ENCODE measurements at regions not wholly inside any gene's neighbourhood (a gene's known extent, or its start where the extent isn't known, plus 50 kb on each side); places are given as distances from the start of the nearest gene placed in this dataset.
"Not testable (repeated sequence)": the region's sequence is repeated elsewhere in the genome, so short reads cannot be mapped to it uniquely, and the experiment has no call there.

DNA sequence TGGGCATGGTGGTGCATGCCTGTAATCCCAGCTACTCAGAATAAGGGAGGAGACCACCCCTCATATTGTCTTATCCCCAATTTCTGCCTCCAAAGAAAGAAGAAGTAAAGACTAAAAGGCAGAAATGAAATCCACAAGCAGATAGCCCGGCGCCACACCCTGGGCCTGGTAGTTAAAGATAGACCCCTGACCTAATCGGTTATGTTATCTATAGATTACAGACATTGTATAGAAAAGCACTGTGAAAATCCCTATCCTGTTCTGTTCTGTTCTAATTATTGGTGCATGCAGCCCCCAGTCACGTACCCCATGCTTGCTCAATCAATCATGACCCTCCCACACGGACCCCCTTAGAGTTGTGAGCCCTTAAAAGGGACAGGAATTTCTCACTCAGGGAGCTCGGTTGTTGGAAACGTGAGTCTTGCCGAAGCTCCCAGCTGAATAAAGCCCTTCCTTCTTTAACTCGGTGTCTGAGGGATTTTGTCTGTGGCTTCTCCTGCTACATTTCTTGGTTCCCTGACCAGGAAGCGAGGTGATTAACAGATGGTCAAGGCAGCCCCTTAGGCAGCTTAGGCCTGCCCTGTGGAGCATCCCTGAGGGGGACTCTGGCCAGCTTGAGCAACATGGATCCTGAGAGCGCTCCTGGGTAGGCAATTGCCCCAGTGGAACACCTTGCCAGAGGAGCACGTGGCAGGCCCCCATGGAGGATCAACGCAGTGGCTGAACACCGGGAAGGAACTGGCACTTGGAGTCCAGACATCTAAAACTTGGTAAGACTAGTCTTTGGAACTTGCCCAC lies 188.7 kb upstream of the NDUFV2 start (continued):
- peak; percentile 41; the same call in 1 of the 2 replicates for TF ChIP-seq ZEB2 (IDR thresholded peaks at IDR 0.05)
- TF ChIP-seq EP300 (IDR thresholded peaks at IDR 0.05; ENCODE audit: low read length) = peak; percentile 91
- TF ChIP-seq, protein P1, sequence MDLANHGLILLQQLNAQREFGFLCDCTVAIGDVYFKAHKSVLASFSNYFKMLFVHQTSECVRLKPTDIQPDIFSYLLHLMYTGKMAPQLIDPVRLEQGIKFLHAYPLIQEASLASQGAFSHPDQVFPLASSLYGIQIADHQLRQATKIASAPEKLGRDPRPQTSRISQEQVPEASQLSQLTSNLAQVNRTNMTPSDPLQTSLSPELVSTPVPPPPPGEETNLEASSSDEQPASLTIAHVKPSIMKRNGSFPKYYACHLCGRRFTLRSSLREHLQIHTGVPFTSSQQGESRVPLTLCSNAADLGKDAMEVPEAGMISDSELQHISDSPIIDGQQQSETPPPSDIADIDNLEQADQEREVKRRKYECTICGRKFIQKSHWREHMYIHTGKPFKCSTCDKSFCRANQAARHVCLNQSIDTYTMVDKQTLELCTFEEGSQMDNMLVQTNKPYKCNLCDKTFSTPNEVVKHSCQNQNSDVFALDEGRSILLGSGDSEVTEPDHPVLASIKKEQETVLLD (IDR thresholded peaks at IDR 0.05) = 0 out of 2 replicates have a peak, but pooled peaks have one; percentile 29
- peak; percentile 79 for TF ChIP-seq PML (IDR thresholded peaks at IDR 0.05; ENCODE audit: low read length)
- TF ChIP-seq HEY1 (CRISPR knock-in tag; IDR thresholded peaks at IDR 0.05; ENCODE audit: borderline replicate concordance) = 0 out of 2 replicates have a peak, but pooled peaks have one; percentile 10
- TF ChIP-seq PHF8 (IDR thresholded peaks at IDR 0.05; ENCODE audit: borderline replicate concordance, low read length) = peak; percentile 11; the same call in 1 of the 2 replicates
- peak; percentile 87 for TF ChIP-seq TEAD4 (IDR thresholded peaks at IDR 0.05; ENCODE audit: low read length)
- TF ChIP-seq TEAD4 (CRISPR knock-in tag; IDR thresholded peaks at IDR 0.05; ENCODE audit: borderline replicate concordance) = not testable (repeated sequence)
- peak in 1 of 2 experiments; percentile 49; a peak in 2 of 4 replicates for TF ChIP-seq MAZ (CRISPR knock-in tag; conservative IDR thresholded peaks at IDR 0.05 in 1 of 2, IDR thresholded peaks at IDR 0.05 in 1 of 2)
- TF ChIP-seq BCOR (IDR thresholded peaks at IDR 0.05) = peak; percentile 50
- 0 out of 2 replicates have a peak, but pooled peaks have one; percentile 7 for TF ChIP-seq GABPA (tag; conservative IDR thresholded peaks at IDR 0.05; ENCODE audit: low read depth)
- TF ChIP-seq, protein P2, sequence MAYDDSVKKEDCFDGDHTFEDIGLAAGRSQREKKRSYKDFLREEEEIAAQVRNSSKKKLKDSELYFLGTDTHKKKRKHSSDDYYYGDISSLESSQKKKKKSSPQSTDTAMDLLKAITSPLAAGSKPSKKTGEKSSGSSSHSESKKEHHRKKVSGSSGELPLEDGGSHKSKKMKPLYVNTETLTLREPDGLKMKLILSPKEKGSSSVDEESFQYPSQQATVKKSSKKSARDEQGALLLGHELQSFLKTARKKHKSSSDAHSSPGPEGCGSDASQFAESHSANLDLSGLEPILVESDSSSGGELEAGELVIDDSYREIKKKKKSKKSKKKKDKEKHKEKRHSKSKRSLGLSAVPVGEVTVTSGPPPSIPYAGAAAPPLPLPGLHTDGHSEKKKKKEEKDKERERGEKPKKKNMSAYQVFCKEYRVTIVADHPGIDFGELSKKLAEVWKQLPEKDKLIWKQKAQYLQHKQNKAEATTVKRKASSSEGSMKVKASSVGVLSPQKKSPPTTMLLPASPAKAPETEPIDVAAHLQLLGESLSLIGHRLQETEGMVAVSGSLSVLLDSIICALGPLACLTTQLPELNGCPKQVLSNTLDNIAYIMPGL (CRISPR knock-in tag; IDR thresholded peaks at IDR 0.05) = 0 out of 2 replicates have a peak, but pooled peaks have one; percentile 29
- peak; percentile 96 for TF ChIP-seq SMARCE1 (IDR thresholded peaks at IDR 0.05)
- peak; percentile 93 for TF ChIP-seq CBFA2T3 (IDR thresholded peaks at IDR 0.05)
- peak; percentile 55; the same call in 1 of the 2 replicates for TF ChIP-seq ZNF766 (CRISPR knock-in tag; conservative IDR thresholded peaks at IDR 0.05)
- peak; percentile 22 for TF ChIP-seq MEIS2 (IDR thresholded peaks at IDR 0.05; ENCODE audit: partially characterized antibody)
- 0 out of 2 replicates have a peak, but pooled peaks have one; percentile 3 for TF ChIP-seq MTF1 (CRISPR knock-in tag; IDR thresholded peaks at IDR 0.05; ENCODE audit: borderline replicate concordance)
- TF ChIP-seq, protein P3, sequence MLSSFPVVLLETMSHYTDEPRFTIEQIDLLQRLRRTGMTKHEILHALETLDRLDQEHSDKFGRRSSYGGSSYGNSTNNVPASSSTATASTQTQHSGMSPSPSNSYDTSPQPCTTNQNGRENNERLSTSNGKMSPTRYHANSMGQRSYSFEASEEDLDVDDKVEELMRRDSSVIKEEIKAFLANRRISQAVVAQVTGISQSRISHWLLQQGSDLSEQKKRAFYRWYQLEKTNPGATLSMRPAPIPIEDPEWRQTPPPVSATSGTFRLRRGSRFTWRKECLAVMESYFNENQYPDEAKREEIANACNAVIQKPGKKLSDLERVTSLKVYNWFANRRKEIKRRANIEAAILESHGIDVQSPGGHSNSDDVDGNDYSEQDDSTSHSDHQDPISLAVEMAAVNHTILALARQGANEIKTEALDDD (IDR thresholded peaks at IDR 0.05) = peak; percentile 65
- TF ChIP-seq, protein P4, sequence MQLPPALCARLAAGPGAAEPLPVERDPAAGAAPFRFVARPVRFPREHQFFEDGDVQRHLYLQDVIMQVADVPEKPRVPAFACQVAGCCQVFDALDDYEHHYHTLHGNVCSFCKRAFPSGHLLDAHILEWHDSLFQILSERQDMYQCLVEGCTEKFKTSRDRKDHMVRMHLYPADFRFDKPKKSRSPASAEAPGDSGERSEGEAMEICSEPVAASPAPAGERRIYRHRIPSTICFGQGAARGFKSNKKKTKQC (CRISPR knock-in tag; IDR thresholded peaks at IDR 0.05) = 0 out of 2 replicates have a peak, but pooled peaks have one; percentile 46
- TF ChIP-seq, protein P5, sequence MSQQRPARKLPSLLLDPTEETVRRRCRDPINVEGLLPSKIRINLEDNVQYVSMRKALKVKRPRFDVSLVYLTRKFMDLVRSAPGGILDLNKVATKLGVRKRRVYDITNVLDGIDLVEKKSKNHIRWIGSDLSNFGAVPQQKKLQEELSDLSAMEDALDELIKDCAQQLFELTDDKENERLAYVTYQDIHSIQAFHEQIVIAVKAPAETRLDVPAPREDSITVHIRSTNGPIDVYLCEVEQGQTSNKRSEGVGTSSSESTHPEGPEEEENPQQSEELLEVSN (IDR thresholded peaks at IDR 0.05; ENCODE audit: borderline replicate concordance in 1 of 2, extremely low read depth in 1 of 2, insufficient read depth in 1 of 2, insufficient read length in 1 of 2, low read depth in 1 of 2, low read length in 1 of 2, poor library complexity in 1 of 2, severe bottlenecking in 1 of 2) = peak in 1 of 2 experiments; percentile 29
- peak; percentile 72 for TF ChIP-seq MYC (IDR thresholded peaks at IDR 0.05; ENCODE audit: low read depth, low read length)
- peak; percentile 78; the same call in 1 of the 2 replicates for TF ChIP-seq MYC (CRISPR knock-in tag; IDR thresholded peaks at IDR 0.05; ENCODE audit: borderline replicate concordance, low read depth)

Measured in K562 (cell line).